HUES48 (cell line): ENCODE measurements at regions not wholly inside any gene's neighbourhood (a gene's known extent, or its start where the extent isn't known, plus 50 kb on each side); places are given as distances from the start of the nearest gene placed in this dataset.

Source experiments
- H3K27ac ChIP-seq: one replicate; pipeline ENCODE4 v1.7.0; 2013; ENCODE audit warnings: low read depth, low read length, inconsistent platforms
- H3K27me3 ChIP-seq: 2 replicates; pipeline ENCODE4 v1.6.1; 2013; ENCODE audit warnings: mild to moderate bottlenecking, low read length; ENCODE audit not compliant: control insufficient read depth, insufficient read depth
- H3K36me3 ChIP-seq: 2 replicates; pipeline ENCODE4 v1.6.1; 2013; ENCODE audit warnings: low read length; ENCODE audit not compliant: control insufficient read depth, insufficient read depth
- H3K4me1 ChIP-seq: 2 replicates; pipeline ENCODE4 v1.6.1; 2013; ENCODE audit warnings: mild to moderate bottlenecking, low read length; ENCODE audit not compliant: control insufficient read depth, insufficient read depth
- H3K4me3 ChIP-seq: 2 replicates; pipeline ENCODE4 v1.5.1; 2013; ENCODE audit warnings: mild to moderate bottlenecking, low read depth, low read length
- H3K9ac ChIP-seq: 2 replicates; pipeline ENCODE4 v1.6.1; 2013; ENCODE audit warnings: mild to moderate bottlenecking, low read depth, low read length, moderate library complexity
- H3K9me3 ChIP-seq: 2 replicates; pipeline ENCODE4 v1.6.1; 2013; ENCODE audit warnings: low read length; ENCODE audit not compliant: control insufficient read depth, insufficient read depth

GRCh38 chr18:10035281-10035991 is 121.6 kb downstream of the VAPA start:
- Histone ChIP-seq H3K4me1 (peaks cover 4% of the 10 kb centered on the region), H3K27ac (no peak overlapping the region), H3K27me3 (no peaks in the 10 kb centered on the region), H3K9ac (no peak overlapping the region), H3K36me3 (no peaks in the 10 kb centered on the region), H3K4me3 (no peak overlapping the region), H3K9me3 (no peaks in the 10 kb centered on the region)

- Histone ChIP-seq H3K4me1 (peaks cover 4% of the 10 kb centered on the region), H3K27ac (no peak overlapping the region), H3K36me3 (no peaks in the 10 kb centered on the region), H3K4me3 (no peak overlapping the region), H3K27me3 (no peaks in the 10 kb centered on the region), H3K9me3 (no peaks in the 10 kb centered on the region; the same call in 1 of the 2 replicates), H3K9ac (no peak overlapping the region)
Observed at GRCh38 chr18:10036479-10036878, 122.7 kb downstream of the VAPA start.

GRCh38 chr18:10037181-10037580 is 123.4 kb downstream of the VAPA start:
- no peak overlapping the region for H3K9ac ChIP-seq

GRCh38 chr18:10038268-10038667 is 124.5 kb downstream of the VAPA start:
- Histone ChIP-seq H3K36me3 (no peaks in the 10 kb centered on the region), H3K9me3 (peaks cover 2% of the 10 kb centered on the region; the same call in 1 of the 2 replicates), H3K4me3 (no peak overlapping the region), H3K27ac (no peak overlapping the region), H3K9ac (no peak overlapping the region), H3K27me3 (no peaks in the 10 kb centered on the region), H3K4me1 (no peaks in the 10 kb centered on the region)

More at GRCh38 chr18:10037181-10037580, 123.4 kb downstream of the VAPA start:
- H3K4me3 ChIP-seq = no peak overlapping the region
- H3K4me1 ChIP-seq = peaks cover 2% of the 10 kb centered on the region
- H3K27ac ChIP-seq = no peak overlapping the region
- H3K27me3 ChIP-seq = no peaks in the 10 kb centered on the region
- H3K9me3 ChIP-seq = no peaks in the 10 kb centered on the region; the same call in 1 of the 2 replicates
- no peaks in the 10 kb centered on the region for H3K36me3 ChIP-seq

- Histone ChIP-seq H3K27me3 (no peaks in the 10 kb centered on the region), H3K27ac (peak overlapping the region; percentile 15), H3K36me3 (no peaks in the 10 kb centered on the region), H3K9me3 (peaks cover 2% of the 10 kb centered on the region; the same call in 1 of the 2 replicates), H3K4me1 (peaks cover 7% of the 10 kb centered on the region), H3K9ac (no peak overlapping the region), H3K4me3 (no peak overlapping the region)
Observed at GRCh38 chr18:10040287-10041011, 126.6 kb downstream of the VAPA start.

- H3K27ac ChIP-seq = no peak overlapping the region
- H3K4me1 ChIP-seq = peaks cover 7% of the 10 kb centered on the region
- H3K4me3 ChIP-seq = no peak overlapping the region
Observed at GRCh38 chr18:10041180-10041579, 127.4 kb downstream of the VAPA start.

GRCh38 chr18:10042492-10042891 is 128.7 kb downstream of the VAPA start:
- no peak overlapping the region for H3K9ac ChIP-seq
- no peaks in the 10 kb centered on the region for H3K27me3 ChIP-seq
- H3K4me3 ChIP-seq = no peak overlapping the region
- H3K9me3 ChIP-seq = peaks cover 2% of the 10 kb centered on the region; the same call in 1 of the 2 replicates
- peaks cover 7% of the 10 kb centered on the region for H3K4me1 ChIP-seq
- no peaks in the 10 kb centered on the region for H3K36me3 ChIP-seq
- H3K27ac ChIP-seq = no peak overlapping the region

More at GRCh38 chr18:10041180-10041579, 127.4 kb downstream of the VAPA start:
- H3K9ac ChIP-seq = no peak overlapping the region
- H3K36me3 ChIP-seq = no peaks in the 10 kb centered on the region
- no peaks in the 10 kb centered on the region for H3K27me3 ChIP-seq
- H3K9me3 ChIP-seq = peaks cover 2% of the 10 kb centered on the region; the same call in 1 of the 2 replicates

- H3K4me3 ChIP-seq = no peak overlapping the region
- peaks cover 2% of the 10 kb centered on the region; the same call in 1 of the 2 replicates for H3K9me3 ChIP-seq
- H3K27me3 ChIP-seq = no peaks in the 10 kb centered on the region
- H3K27ac ChIP-seq = no peak overlapping the region
- H3K9ac ChIP-seq = no peak overlapping the region; the same call in 1 of the 2 replicates
- no peaks in the 10 kb centered on the region for H3K36me3 ChIP-seq
- peaks cover 7% of the 10 kb centered on the region for H3K4me1 ChIP-seq
Observed at GRCh38 chr18:10044054-10044453, 130.2 kb downstream of the VAPA start.

- H3K4me1 ChIP-seq = peaks cover 7% of the 10 kb centered on the region
- no peak overlapping the region for H3K4me3 ChIP-seq
- H3K27ac ChIP-seq = no peak overlapping the region
- no peak overlapping the region for H3K9ac ChIP-seq
- no peaks in the 10 kb centered on the region for H3K27me3 ChIP-seq
- peaks cover 2% of the 10 kb centered on the region; the same call in 1 of the 2 replicates for H3K9me3 ChIP-seq
- H3K36me3 ChIP-seq = no peaks in the 10 kb centered on the region
Observed at GRCh38 chr18:10045296-10045891, 131.6 kb downstream of the VAPA start.

- no peaks in the 10 kb centered on the region for H3K27me3 ChIP-seq
- H3K9ac ChIP-seq = no peak overlapping the region
- no peak overlapping the region for H3K27ac ChIP-seq
- H3K9me3 ChIP-seq = peaks cover 2% of the 10 kb centered on the region; the same call in 1 of the 2 replicates
- peaks cover 7% of the 10 kb centered on the region for H3K4me1 ChIP-seq
- no peaks in the 10 kb centered on the region for H3K36me3 ChIP-seq
- no peak overlapping the region for H3K4me3 ChIP-seq
Observed at GRCh38 chr18:10046178-10046807, 132.5 kb downstream of the VAPA start.
